MG63 (cell line): ENCODE measurements at regions not wholly inside any gene's neighbourhood (a gene's known extent, or its start where the extent isn't known, plus 50 kb on each side); places are given as distances from the start of the nearest gene placed in this dataset.

ENCODE experiments used
- DNase-seq: peaks from one replicate; pipeline ENCODE4 v3.0.0-alpha.2; 2020
- H3K27me3 ChIP-seq: fragments of 250-450 bp; sonication (Bioruptor Pico); 2 replicates; pipeline ENCODE4 v1.5.1; 2020; ENCODE audit warnings: mild to moderate bottlenecking, moderate library complexity
- H3K36me3 ChIP-seq: fragments of 250-450 bp; sonication (Bioruptor Pico); 2 replicates; pipeline ENCODE4 v1.5.1; 2020; ENCODE audit warnings: mild to moderate bottlenecking, moderate library complexity
- H3K4me3 ChIP-seq: fragments of 250-450 bp; sonication (Bioruptor Pico); 2 replicates; pipeline ENCODE4 v1.5.1; 2020; ENCODE audit warnings: mild to moderate bottlenecking, moderate library complexity
- H3K9me3 ChIP-seq: fragments of 250-450 bp; sonication (Bioruptor Pico); 2 replicates; pipeline ENCODE4 v1.5.1; 2020; ENCODE audit warnings: mild to moderate bottlenecking, moderate library complexity

GRCh38 chr13:76449716-76450115, 436.5 kb downstream of the KCTD12 start:
- H3K4me3 ChIP-seq = no peak overlapping the region
- no peak for DNase-seq
- no peaks in the 10 kb centered on the region for H3K27me3 ChIP-seq
- H3K9me3 ChIP-seq = peaks cover 6% of the 10 kb centered on the region; the same call in 1 of the 2 replicates
- H3K36me3 ChIP-seq = no peaks in the 10 kb centered on the region

- Histone ChIP-seq H3K36me3 (no peaks in the 10 kb centered on the region), H3K27me3 (no peaks in the 10 kb centered on the region)
- no peak for DNase-seq
Observed at GRCh38 chr13:76446191-76446590, 440.0 kb downstream of the KCTD12 start.

GRCh38 chr13:76440568-76440967, 445.6 kb downstream of the KCTD12 start:
- H3K9me3 ChIP-seq = no peaks in the 10 kb centered on the region
- no peaks in the 10 kb centered on the region for H3K36me3 ChIP-seq
- DNase-seq = no peak
- H3K27me3 ChIP-seq = no peaks in the 10 kb centered on the region
- no peak overlapping the region for H3K4me3 ChIP-seq

More at GRCh38 chr13:76446191-76446590, 440.0 kb downstream of the KCTD12 start:
- Histone ChIP-seq H3K9me3 (peaks cover under 1% of the 10 kb centered on the region; the same call in 1 of the 2 replicates), H3K4me3 (no peak overlapping the region)

- Histone ChIP-seq H3K9me3 (no peaks in the 10 kb centered on the region), H3K36me3 (no peaks in the 10 kb centered on the region), H3K27me3 (no peaks in the 10 kb centered on the region), H3K4me3 (no peak overlapping the region)
- DNase-seq = no peak
Observed at GRCh38 chr13:76439546-76439945, 446.7 kb downstream of the KCTD12 start.

- no peak overlapping the region for H3K4me3 ChIP-seq
- H3K27me3 ChIP-seq = no peaks in the 10 kb centered on the region
- DNase-seq = peak; percentile 65
- H3K36me3 ChIP-seq = no peaks in the 10 kb centered on the region
- no peaks in the 10 kb centered on the region for H3K9me3 ChIP-seq
Observed at GRCh38 chr13:76438050-76438449, 448.2 kb downstream of the KCTD12 start.

- H3K9me3 ChIP-seq = no peaks in the 10 kb centered on the region
- H3K27me3 ChIP-seq = no peaks in the 10 kb centered on the region
- peak; percentile 49 for DNase-seq
- H3K36me3 ChIP-seq = no peaks in the 10 kb centered on the region
- H3K4me3 ChIP-seq = no peak overlapping the region
Observed at GRCh38 chr13:76425935-76426334, 460.3 kb downstream of the KCTD12 start.

- H3K36me3 ChIP-seq = no peaks in the 10 kb centered on the region
Observed at GRCh38 chr13:76421011-76421410, 465.2 kb downstream of the KCTD12 start.

GRCh38 chr13:76418404-76418803, 467.8 kb downstream of the KCTD12 start:
- no peak overlapping the region for H3K4me3 ChIP-seq

More at GRCh38 chr13:76421011-76421410, 465.2 kb downstream of the KCTD12 start:
- Histone ChIP-seq H3K27me3 (no peaks in the 10 kb centered on the region), H3K9me3 (no peaks in the 10 kb centered on the region), H3K4me3 (no peak overlapping the region)
- no peak for DNase-seq

GRCh38 chr13:76414320-76414719, 471.9 kb downstream of the KCTD12 start:
- no peak overlapping the region for H3K4me3 ChIP-seq
- no peaks in the 10 kb centered on the region for H3K9me3 ChIP-seq
- H3K36me3 ChIP-seq = no peaks in the 10 kb centered on the region
- H3K27me3 ChIP-seq = no peaks in the 10 kb centered on the region
- no peak for DNase-seq

More at GRCh38 chr13:76418404-76418803, 467.8 kb downstream of the KCTD12 start:
- no peaks in the 10 kb centered on the region for H3K27me3 ChIP-seq
- no peaks in the 10 kb centered on the region for H3K9me3 ChIP-seq
- no peaks in the 10 kb centered on the region for H3K36me3 ChIP-seq
- DNase-seq = no peak

- H3K36me3 ChIP-seq = no peaks in the 10 kb centered on the region
- no peaks in the 10 kb centered on the region for H3K9me3 ChIP-seq
- no peaks in the 10 kb centered on the region for H3K27me3 ChIP-seq
- DNase-seq = no peak
- H3K4me3 ChIP-seq = no peak overlapping the region
Observed at GRCh38 chr13:76406243-76406642, 480.0 kb downstream of the KCTD12 start.

- no peaks in the 10 kb centered on the region for H3K9me3 ChIP-seq
- no peaks in the 10 kb centered on the region for H3K36me3 ChIP-seq
- no peak overlapping the region for H3K4me3 ChIP-seq
- peak; percentile 61 for DNase-seq
- no peaks in the 10 kb centered on the region for H3K27me3 ChIP-seq
Observed at GRCh38 chr13:76398425-76398824, 487.8 kb downstream of the KCTD12 start.

- no peak overlapping the region for H3K4me3 ChIP-seq
- H3K27me3 ChIP-seq = no peaks in the 10 kb centered on the region
- no peak for DNase-seq
- H3K9me3 ChIP-seq = no peaks in the 10 kb centered on the region
- H3K36me3 ChIP-seq = no peaks in the 10 kb centered on the region
Observed at GRCh38 chr13:76397413-76397812, 488.8 kb downstream of the KCTD12 start.

- no peak for DNase-seq
- Histone ChIP-seq H3K4me3 (no peak overlapping the region), H3K36me3 (no peaks in the 10 kb centered on the region), H3K27me3 (no peaks in the 10 kb centered on the region), H3K9me3 (no peaks in the 10 kb centered on the region)
Observed at GRCh38 chr13:76389321-76389720, 496.9 kb downstream of the KCTD12 start.

GRCh38 chr13:76387566-76387965, 498.6 kb downstream of the KCTD12 start:
- H3K9me3 ChIP-seq = no peaks in the 10 kb centered on the region
- DNase-seq = no peak
- H3K27me3 ChIP-seq = no peaks in the 10 kb centered on the region
- H3K36me3 ChIP-seq = no peaks in the 10 kb centered on the region
- no peak overlapping the region for H3K4me3 ChIP-seq

GRCh38 chr13:76386321-76386720, 499.9 kb downstream of the KCTD12 start:
- H3K4me3 ChIP-seq = no peak overlapping the region
- H3K36me3 ChIP-seq = no peaks in the 10 kb centered on the region
- no peak for DNase-seq
- 0 out of 2 replicates have a peak, but pooled peaks cover 4% of the 10 kb centered on the region for H3K9me3 ChIP-seq
- H3K27me3 ChIP-seq = no peaks in the 10 kb centered on the region

- H3K36me3 ChIP-seq = no peaks in the 10 kb centered on the region
- no peak for DNase-seq
Observed at GRCh38 chr13:76385586-76385985, 500.6 kb downstream of the KCTD12 start.

GRCh38 chr13:76383676-76384461, 502.3 kb downstream of the KCTD12 start:
- DNase-seq = peak; percentile 75
- Histone ChIP-seq H3K4me3 (no peak overlapping the region), H3K9me3 (0 out of 2 replicates have a peak, but pooled peaks cover 4% of the 10 kb centered on the region), H3K27me3 (no peaks in the 10 kb centered on the region), H3K36me3 (no peaks in the 10 kb centered on the region)

More at GRCh38 chr13:76385586-76385985, 500.6 kb downstream of the KCTD12 start:
- H3K27me3 ChIP-seq = no peaks in the 10 kb centered on the region
- H3K4me3 ChIP-seq = no peak overlapping the region
- H3K9me3 ChIP-seq = 0 out of 2 replicates have a peak, but pooled peaks cover 4% of the 10 kb centered on the region
